ENCODE measurements at regions not wholly inside any gene's neighbourhood (a gene's known extent, or its start where the extent isn't known, plus 50 kb on each side); places are given as distances from the start of the nearest gene placed in this dataset.
"Not testable (repeated sequence)": the region's sequence is repeated elsewhere in the genome, so short reads cannot be mapped to it uniquely, and the experiment has no call there.

GRCh38 chr13:99692854-99693253 is 191.6 kb downstream of the TM9SF2 start:
- CTCF ChIA-PET = no interaction called here
- DNase-seq (no peak), ATAC-seq (no peak)
- H3K27me3 Mint-ChIP-seq = peaks cover 3% of the 10 kb centered on the region
- no peak overlapping the region for H3K27ac Mint-ChIP-seq
- H3K4me1 Mint-ChIP-seq = no peaks in the 10 kb centered on the region
- H3K9me3 Mint-ChIP-seq (ENCODE audit: low read depth) = no peaks in the 10 kb centered on the region
- no peak overlapping the region for H3K4me3 Mint-ChIP-seq
- H3K36me3 Mint-ChIP-seq = no peaks in the 10 kb centered on the region

GRCh38 chr13:99691552-99691951 is 190.3 kb downstream of the TM9SF2 start:
- no peak for DNase-seq
- peaks cover 3% of the 10 kb centered on the region for H3K27me3 Mint-ChIP-seq
- H3K4me3 Mint-ChIP-seq = no peak overlapping the region
- no peaks in the 10 kb centered on the region for H3K4me1 Mint-ChIP-seq
- no peaks in the 10 kb centered on the region for H3K9me3 Mint-ChIP-seq (ENCODE audit: low read depth)
- H3K36me3 Mint-ChIP-seq = no peaks in the 10 kb centered on the region
- CTCF ChIA-PET = no interaction called here
- no peak overlapping the region for H3K27ac Mint-ChIP-seq
- no peak for ATAC-seq

- Mint-ChIP-seq H3K36me3 (no peaks in the 10 kb centered on the region), H3K9me3 (ENCODE audit: low read depth) (no peaks in the 10 kb centered on the region), H3K4me1 (no peaks in the 10 kb centered on the region), H3K27me3 (peaks cover 3% of the 10 kb centered on the region), H3K27ac (no peak overlapping the region), H3K4me3 (no peak overlapping the region)
- no peak for DNase-seq
- no peak for ATAC-seq
- CTCF ChIA-PET = no interaction called here
These were observed 189.3 kb downstream of the TM9SF2 start for GRCh38 chr13:99690426-99691174.

- Mint-ChIP-seq H3K9me3 (ENCODE audit: low read depth) (no peaks in the 10 kb centered on the region), H3K36me3 (no peaks in the 10 kb centered on the region), H3K4me1 (no peaks in the 10 kb centered on the region), H3K27me3 (peaks cover 3% of the 10 kb centered on the region), H3K27ac (no peak overlapping the region), H3K4me3 (no peak overlapping the region)
- DNase-seq (no peak), ATAC-seq (no peak)
- CTCF ChIA-PET = no interaction called here
These were observed 188.7 kb downstream of the TM9SF2 start for GRCh38 chr13:99689955-99690354.

- Mint-ChIP-seq H3K27ac (no peak overlapping the region), H3K36me3 (no peaks in the 10 kb centered on the region), H3K27me3 (peaks cover 3% of the 10 kb centered on the region), H3K9me3 (ENCODE audit: low read depth) (no peaks in the 10 kb centered on the region), H3K4me1 (no peaks in the 10 kb centered on the region), H3K4me3 (no peak overlapping the region)
- DNase-seq = no peak
- ATAC-seq = no peak
- CTCF ChIA-PET = interaction anchor here (1.1 kb wide), 1 partner anchor 10 kb away, joined by 4 read pairs; no protein-coding TSS in a partner anchor
These were observed 187.5 kb downstream of the TM9SF2 start for GRCh38 chr13:99688776-99689175.

- DNase-seq (no peak), ATAC-seq (no peak)
- H3K36me3 Mint-ChIP-seq = no peaks in the 10 kb centered on the region
- H3K4me1 Mint-ChIP-seq = no peaks in the 10 kb centered on the region
- no peak overlapping the region for H3K4me3 Mint-ChIP-seq
- no peaks in the 10 kb centered on the region for H3K27me3 Mint-ChIP-seq
- no peak overlapping the region for H3K27ac Mint-ChIP-seq
- H3K9me3 Mint-ChIP-seq (ENCODE audit: low read depth) = no peaks in the 10 kb centered on the region
- CTCF ChIA-PET = interaction anchor here (1.1 kb wide), 1 partner anchor 15 kb away, joined by 3 read pairs; no protein-coding TSS in a partner anchor
These were observed 186.6 kb downstream of the TM9SF2 start for GRCh38 chr13:99687723-99688397.

GRCh38 chr13:99686944-99687411 is 185.7 kb downstream of the TM9SF2 start:
- Mint-ChIP-seq H3K27me3 (no peaks in the 10 kb centered on the region), H3K27ac (no peak overlapping the region), H3K4me3 (no peak overlapping the region), H3K9me3 (ENCODE audit: low read depth) (no peaks in the 10 kb centered on the region), H3K4me1 (no peaks in the 10 kb centered on the region), H3K36me3 (no peaks in the 10 kb centered on the region)
- no peak for ATAC-seq
- CTCF ChIA-PET = no interaction called here
- no peak for DNase-seq

GRCh38 chr13:99686157-99686572 is 184.9 kb downstream of the TM9SF2 start:
- Mint-ChIP-seq H3K9me3 (ENCODE audit: low read depth) (no peaks in the 10 kb centered on the region), H3K36me3 (no peaks in the 10 kb centered on the region), H3K4me1 (no peaks in the 10 kb centered on the region), H3K4me3 (no peak overlapping the region), H3K27me3 (no peaks in the 10 kb centered on the region), H3K27ac (no peak overlapping the region)
- CTCF ChIA-PET = no interaction called here
- no peak for ATAC-seq
- DNase-seq = no peak

GRCh38 chr13:99681695-99682094 is 180.4 kb downstream of the TM9SF2 start:
- no peak overlapping the region for H3K4me3 Mint-ChIP-seq
- H3K27me3 Mint-ChIP-seq = no peaks in the 10 kb centered on the region
- no peak for DNase-seq
- H3K9me3 Mint-ChIP-seq (ENCODE audit: low read depth) = no peaks in the 10 kb centered on the region
- H3K4me1 Mint-ChIP-seq = no peaks in the 10 kb centered on the region
- no peak overlapping the region for H3K27ac Mint-ChIP-seq
- CTCF ChIA-PET = no interaction called here
- no peaks in the 10 kb centered on the region for H3K36me3 Mint-ChIP-seq
- no peak for ATAC-seq

- no peak for DNase-seq
- ATAC-seq = no peak
- H3K27me3 Mint-ChIP-seq = no peaks in the 10 kb centered on the region
- no peak overlapping the region for H3K27ac Mint-ChIP-seq
- no peaks in the 10 kb centered on the region for H3K9me3 Mint-ChIP-seq (ENCODE audit: low read depth)
- no peaks in the 10 kb centered on the region for H3K36me3 Mint-ChIP-seq
- CTCF ChIA-PET = no interaction called here
- H3K4me1 Mint-ChIP-seq = no peaks in the 10 kb centered on the region
- no peak overlapping the region for H3K4me3 Mint-ChIP-seq
These were observed 176.1 kb downstream of the TM9SF2 start for GRCh38 chr13:99677116-99677951.

GRCh38 chr13:99671746-99672145 is 170.5 kb downstream of the TM9SF2 start:
- Mint-ChIP-seq H3K4me3 (no peak overlapping the region), H3K36me3 (no peaks in the 10 kb centered on the region), H3K27ac (no peak overlapping the region), H3K4me1 (no peaks in the 10 kb centered on the region), H3K9me3 (ENCODE audit: low read depth) (no peaks in the 10 kb centered on the region), H3K27me3 (no peaks in the 10 kb centered on the region)
- DNase-seq (no peak), ATAC-seq (no peak)
- CTCF ChIA-PET = no interaction called here

GRCh38 chr13:99669096-99669495 is 167.8 kb downstream of the TM9SF2 start:
- not testable (repeated sequence) for H3K36me3 Mint-ChIP-seq; ATAC-seq; H3K4me3 Mint-ChIP-seq; H3K27me3 Mint-ChIP-seq; H3K9me3 Mint-ChIP-seq (ENCODE audit: low read depth); DNase-seq; H3K4me1 Mint-ChIP-seq; H3K27ac Mint-ChIP-seq
- CTCF ChIA-PET = interaction anchor here (1.6 kb wide), 1 partner anchor 12 kb away, joined by 9 read pairs; no protein-coding TSS in a partner anchor

- Mint-ChIP-seq H3K4me3 (no peak overlapping the region), H3K4me1 (no peaks in the 10 kb centered on the region), H3K9me3 (ENCODE audit: low read depth) (no peaks in the 10 kb centered on the region), H3K27ac (no peak overlapping the region), H3K27me3 (peaks cover 18% of the 10 kb centered on the region), H3K36me3 (no peaks in the 10 kb centered on the region)
- no peak for DNase-seq
- no peak for ATAC-seq
- CTCF ChIA-PET = no interaction called here
These were observed 165.0 kb downstream of the TM9SF2 start for GRCh38 chr13:99666146-99666805.
